ENCODE measurements at regions not wholly inside any gene's neighbourhood (a gene's known extent, or its start where the extent isn't known, plus 50 kb on each side); places are given as distances from the start of the nearest gene placed in this dataset.

- no peaks in the 10 kb centered on the region for H3K4me1 Mint-ChIP-seq
- H3K27ac Mint-ChIP-seq, result no peak overlapping the region
- ATAC-seq, result no peak
- no peaks in the 10 kb centered on the region for H3K36me3 Mint-ChIP-seq (ENCODE audit: low read depth)
- H3K4me3 Mint-ChIP-seq, result no peak overlapping the region
- H3K27me3 Mint-ChIP-seq, result peaks cover 35% of the 10 kb centered on the region
- no peak for DNase-seq
- H3K9me3 ChIP-seq (ENCODE audit: control insufficient read depth, low read length, poor library complexity, severe bottlenecking), result no peaks in the 10 kb centered on the region
Measured at GRCh38 chr5:171609806-171610452, 175.7 kb upstream of the SMIM23 start.

- ATAC-seq, result no peak
- H3K27me3 Mint-ChIP-seq, result peaks cover 35% of the 10 kb centered on the region
- H3K36me3 Mint-ChIP-seq (ENCODE audit: low read depth), result no peaks in the 10 kb centered on the region
- H3K4me3 Mint-ChIP-seq, result no peak overlapping the region
- no peak for DNase-seq
- no peaks in the 10 kb centered on the region for H3K9me3 ChIP-seq (ENCODE audit: control insufficient read depth, low read length, poor library complexity, severe bottlenecking)
- no peak overlapping the region for H3K27ac Mint-ChIP-seq
- H3K4me1 Mint-ChIP-seq, result no peaks in the 10 kb centered on the region
Measured at GRCh38 chr5:171610686-171611085, 174.9 kb upstream of the SMIM23 start.

GRCh38 chr5:171612749-171613148, 172.9 kb upstream of the SMIM23 start:
- DNase-seq, result no peak
- H3K36me3 Mint-ChIP-seq (ENCODE audit: low read depth), result no peaks in the 10 kb centered on the region
- H3K27ac Mint-ChIP-seq, result no peak overlapping the region
- ATAC-seq, result no peak
- H3K4me1 Mint-ChIP-seq, result no peaks in the 10 kb centered on the region
- H3K27me3 Mint-ChIP-seq, result peaks cover 42% of the 10 kb centered on the region
- no peaks in the 10 kb centered on the region for H3K9me3 ChIP-seq (ENCODE audit: control insufficient read depth, low read length, poor library complexity, severe bottlenecking)
- no peak overlapping the region for H3K4me3 Mint-ChIP-seq

GRCh38 chr5:171614511-171614910, 171.1 kb upstream of the SMIM23 start:
- H3K4me3 Mint-ChIP-seq, result no peak overlapping the region
- no peak overlapping the region for H3K27ac Mint-ChIP-seq
- no peak for ATAC-seq
- H3K27me3 Mint-ChIP-seq, result peaks cover 35% of the 10 kb centered on the region
- H3K4me1 Mint-ChIP-seq, result no peaks in the 10 kb centered on the region
- DNase-seq, result no peak
- no peaks in the 10 kb centered on the region for H3K36me3 Mint-ChIP-seq (ENCODE audit: low read depth)
- H3K9me3 ChIP-seq (ENCODE audit: control insufficient read depth, low read length, poor library complexity, severe bottlenecking), result no peaks in the 10 kb centered on the region

- ATAC-seq, result no peak
- H3K9me3 ChIP-seq (ENCODE audit: control insufficient read depth, low read length, poor library complexity, severe bottlenecking), result no peaks in the 10 kb centered on the region
- peaks cover under 1% of the 10 kb centered on the region for H3K36me3 Mint-ChIP-seq (ENCODE audit: low read depth)
- H3K4me1 Mint-ChIP-seq, result no peaks in the 10 kb centered on the region
- no peak overlapping the region for H3K27ac Mint-ChIP-seq
- peaks cover 35% of the 10 kb centered on the region for H3K27me3 Mint-ChIP-seq
- DNase-seq, result no peak
- no peak overlapping the region for H3K4me3 Mint-ChIP-seq
Measured at GRCh38 chr5:171614971-171615653, 170.5 kb upstream of the SMIM23 start.

- peaks cover 2% of the 10 kb centered on the region for H3K36me3 Mint-ChIP-seq (ENCODE audit: low read depth)
- no peaks in the 10 kb centered on the region for H3K4me1 Mint-ChIP-seq
- H3K27me3 Mint-ChIP-seq, result peaks cover 31% of the 10 kb centered on the region
- no peak for ATAC-seq
- H3K27ac Mint-ChIP-seq, result no peak overlapping the region
- no peaks in the 10 kb centered on the region for H3K9me3 ChIP-seq (ENCODE audit: control insufficient read depth, low read length, poor library complexity, severe bottlenecking)
- no peak overlapping the region for H3K4me3 Mint-ChIP-seq
- no peak for DNase-seq
Measured at GRCh38 chr5:171615705-171616640, 169.6 kb upstream of the SMIM23 start.

GRCh38 chr5:171617266-171617665, 168.4 kb upstream of the SMIM23 start:
- Mint-ChIP-seq H3K4me1 (no peaks in the 10 kb centered on the region), H3K27ac (peak overlapping the region; percentile 6), H3K4me3 (no peak overlapping the region), H3K36me3 (ENCODE audit: low read depth) (peaks cover 2% of the 10 kb centered on the region), H3K27me3 (peaks cover 27% of the 10 kb centered on the region)
- DNase-seq (no peak), ATAC-seq (no peak)
- no peaks in the 10 kb centered on the region for H3K9me3 ChIP-seq (ENCODE audit: control insufficient read depth, low read length, poor library complexity, severe bottlenecking)

- H3K9me3 ChIP-seq (ENCODE audit: control insufficient read depth, low read length, poor library complexity, severe bottlenecking), result no peaks in the 10 kb centered on the region
- ATAC-seq (no peak), DNase-seq (no peak)
- Mint-ChIP-seq H3K36me3 (ENCODE audit: low read depth) (peaks cover 2% of the 10 kb centered on the region), H3K4me1 (no peaks in the 10 kb centered on the region), H3K27me3 (peaks cover 19% of the 10 kb centered on the region), H3K27ac (no peak overlapping the region), H3K4me3 (no peak overlapping the region)
Measured at GRCh38 chr5:171617817-171618591, 167.6 kb upstream of the SMIM23 start.

- H3K4me3 Mint-ChIP-seq, result no peak overlapping the region
- ATAC-seq (no peak), DNase-seq (no peak)
- no peak overlapping the region for H3K27ac Mint-ChIP-seq
- no peaks in the 10 kb centered on the region for H3K4me1 Mint-ChIP-seq
- no peaks in the 10 kb centered on the region for H3K9me3 ChIP-seq (ENCODE audit: control insufficient read depth, low read length, poor library complexity, severe bottlenecking)
- peaks cover 2% of the 10 kb centered on the region for H3K36me3 Mint-ChIP-seq (ENCODE audit: low read depth)
- peaks cover 8% of the 10 kb centered on the region for H3K27me3 Mint-ChIP-seq
Measured at GRCh38 chr5:171619196-171619595, 166.4 kb upstream of the SMIM23 start.

GRCh38 chr5:171619744-171620143, 165.9 kb upstream of the SMIM23 start:
- no peak for DNase-seq
- H3K27me3 Mint-ChIP-seq, result peaks cover 8% of the 10 kb centered on the region
- no peak overlapping the region for H3K4me3 Mint-ChIP-seq
- ATAC-seq, result no peak
- H3K36me3 Mint-ChIP-seq (ENCODE audit: low read depth), result peaks cover 2% of the 10 kb centered on the region
- no peaks in the 10 kb centered on the region for H3K9me3 ChIP-seq (ENCODE audit: control insufficient read depth, low read length, poor library complexity, severe bottlenecking)
- H3K27ac Mint-ChIP-seq, result no peak overlapping the region
- H3K4me1 Mint-ChIP-seq, result no peaks in the 10 kb centered on the region

- ATAC-seq (no peak), DNase-seq (no peak)
- Mint-ChIP-seq H3K4me1 (no peaks in the 10 kb centered on the region), H3K27me3 (peaks cover 6% of the 10 kb centered on the region), H3K36me3 (ENCODE audit: low read depth) (peaks cover 2% of the 10 kb centered on the region), H3K27ac (no peak overlapping the region), H3K4me3 (no peak overlapping the region)
- H3K9me3 ChIP-seq (ENCODE audit: control insufficient read depth, low read length, poor library complexity, severe bottlenecking), result no peaks in the 10 kb centered on the region
Measured at GRCh38 chr5:171622010-171622409, 163.6 kb upstream of the SMIM23 start.

- H3K4me3 Mint-ChIP-seq, result no peak overlapping the region
- peaks cover 2% of the 10 kb centered on the region for H3K27me3 Mint-ChIP-seq
- H3K9me3 ChIP-seq (ENCODE audit: control insufficient read depth, low read length, poor library complexity, severe bottlenecking), result no peaks in the 10 kb centered on the region
- peaks cover 2% of the 10 kb centered on the region for H3K36me3 Mint-ChIP-seq (ENCODE audit: low read depth)
- ATAC-seq, result no peak
- H3K27ac Mint-ChIP-seq, result no peak overlapping the region
- no peak for DNase-seq
- H3K4me1 Mint-ChIP-seq, result no peaks in the 10 kb centered on the region
Measured at GRCh38 chr5:171623107-171623506, 162.5 kb upstream of the SMIM23 start.

All from T-helper 17 cell (primary cell).